Cerebellar cortex (tissue), 1 donor: ENCODE measurements at regions not wholly inside any gene's neighbourhood (a gene's known extent, or its start where the extent isn't known, plus 50 kb on each side); places are given as distances from the start of the nearest gene placed in this dataset.
"Not testable (repeated sequence)": the region's sequence is repeated elsewhere in the genome, so short reads cannot be mapped to it uniquely, and the experiment has no call there.

Source experiments
- DNase-seq: peaks from one replicate; pipeline ENCODE4 v3.0.0-alpha.2; 2015; ENCODE audit warnings: low spot score

DNA sequence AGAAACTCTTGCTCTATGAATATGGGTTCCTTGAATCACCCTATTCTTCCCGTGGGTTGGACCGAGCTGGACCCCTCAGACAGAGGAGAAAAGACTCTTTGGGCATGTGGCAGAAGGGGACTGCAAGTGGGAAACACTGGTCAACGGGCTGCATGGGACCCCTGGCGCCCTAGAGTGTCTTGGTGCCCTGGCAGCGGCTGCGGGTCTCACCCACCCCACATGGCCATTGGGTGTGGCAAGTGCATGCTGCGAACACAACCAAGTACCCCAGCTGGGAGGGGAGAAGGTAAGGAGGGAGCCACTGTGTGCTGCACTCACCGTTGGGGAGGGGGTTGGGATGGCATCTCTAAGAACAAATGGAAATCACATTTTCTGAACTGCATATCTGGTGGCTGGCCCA is 438.8 kb upstream of the EYS start:
- DNase-seq = no peak

DNA sequence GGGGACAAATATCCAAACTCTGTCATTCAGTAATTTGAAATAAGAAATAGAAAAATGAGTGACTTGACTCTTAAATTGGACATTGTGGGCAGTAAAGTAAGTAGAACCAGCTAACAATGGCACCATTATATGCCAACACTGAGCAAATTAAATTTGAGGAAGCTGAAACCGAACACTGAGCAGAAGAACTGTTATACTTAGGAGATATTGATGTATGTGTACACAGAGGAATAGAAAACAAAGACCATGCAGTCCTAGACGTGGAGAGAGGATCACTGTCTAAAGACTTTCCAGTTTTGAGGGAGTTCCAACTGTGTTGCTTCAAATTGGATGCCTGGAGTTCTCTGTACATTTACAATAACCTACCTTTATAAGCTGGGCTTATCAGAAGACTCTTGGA is 427.0 kb upstream of the EYS start:
- no peak for DNase-seq

DNA sequence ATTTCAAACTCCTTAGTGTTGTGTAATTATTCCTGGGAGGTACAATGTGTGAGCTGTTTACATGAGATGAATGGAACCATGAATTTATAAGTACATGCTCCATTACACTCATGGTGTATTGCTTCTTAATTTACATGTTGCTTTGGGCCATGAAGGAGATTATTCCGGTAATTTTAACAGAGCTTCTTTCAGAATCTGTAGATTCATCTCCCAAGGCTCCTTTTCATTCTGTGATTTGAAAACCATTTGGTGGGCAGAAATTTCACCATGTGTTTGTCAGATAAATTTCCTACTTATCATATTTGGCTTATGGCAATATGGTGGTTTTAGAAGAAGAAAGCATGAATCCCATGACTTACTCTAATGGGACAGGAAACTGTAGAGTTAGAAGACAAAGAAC is 421.6 kb upstream of the EYS start:
- no peak for DNase-seq

DNA sequence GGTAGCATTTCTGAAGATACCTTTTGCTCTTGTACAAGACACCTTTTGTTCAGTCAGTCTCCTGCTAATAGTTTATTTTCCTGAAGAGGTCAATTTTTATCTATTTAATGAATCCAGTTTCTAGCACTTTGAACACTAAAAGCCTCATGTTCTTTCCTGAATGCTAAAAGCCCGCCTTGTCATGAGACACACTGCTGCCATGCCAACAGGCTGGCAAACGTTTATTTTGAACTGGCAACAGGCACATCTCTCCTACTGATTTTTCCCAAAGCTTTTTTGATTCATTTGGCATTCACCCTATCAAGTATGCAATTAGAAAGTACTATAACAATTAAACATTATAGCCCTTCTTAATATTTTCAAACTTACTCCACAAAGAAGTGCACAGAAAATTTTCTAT is 421.2 kb upstream of the EYS start:
- peak; percentile 2 for DNase-seq

DNA sequence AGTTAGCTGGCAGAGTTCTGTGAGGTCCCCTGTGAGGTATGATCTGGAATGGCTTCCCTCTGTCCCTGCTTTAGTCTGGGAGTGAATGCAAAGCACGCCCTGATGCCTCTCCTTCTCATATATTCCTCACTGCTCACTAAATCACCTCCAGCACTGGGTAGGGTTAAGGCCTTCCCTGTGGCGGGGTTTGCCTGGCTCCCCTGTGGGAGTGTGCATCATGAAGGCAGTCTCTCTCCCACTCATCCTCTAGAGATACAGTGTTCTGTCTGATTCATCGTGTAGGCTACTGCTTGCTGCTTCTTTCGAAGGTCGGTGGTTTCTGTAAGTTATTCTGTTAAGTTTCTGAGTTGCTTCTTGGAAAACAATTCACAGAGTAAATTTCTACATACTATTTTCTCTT is 420.0 kb upstream of the EYS start:
- no peak for DNase-seq

DNA sequence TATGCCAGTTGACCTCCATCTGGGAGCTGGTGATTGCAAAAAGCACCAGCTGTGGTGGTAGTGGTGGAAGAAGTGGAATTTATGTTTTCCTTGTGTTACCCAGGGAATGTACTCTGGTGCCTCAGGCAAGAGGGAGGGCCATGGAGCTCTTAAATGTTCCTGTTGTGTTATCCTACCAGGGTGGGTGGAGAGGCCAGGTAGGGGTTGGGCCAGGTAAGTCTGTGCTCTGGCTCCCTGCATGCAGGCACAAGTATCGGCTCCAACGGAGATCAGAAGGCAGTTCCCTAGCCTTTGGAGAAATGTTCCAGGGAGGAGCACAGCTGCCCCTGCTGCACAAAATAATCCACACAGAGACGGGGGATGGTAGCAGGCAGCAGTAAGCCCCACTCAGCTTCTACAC is 419.3 kb upstream of the EYS start:
- DNase-seq = no peak

DNA sequence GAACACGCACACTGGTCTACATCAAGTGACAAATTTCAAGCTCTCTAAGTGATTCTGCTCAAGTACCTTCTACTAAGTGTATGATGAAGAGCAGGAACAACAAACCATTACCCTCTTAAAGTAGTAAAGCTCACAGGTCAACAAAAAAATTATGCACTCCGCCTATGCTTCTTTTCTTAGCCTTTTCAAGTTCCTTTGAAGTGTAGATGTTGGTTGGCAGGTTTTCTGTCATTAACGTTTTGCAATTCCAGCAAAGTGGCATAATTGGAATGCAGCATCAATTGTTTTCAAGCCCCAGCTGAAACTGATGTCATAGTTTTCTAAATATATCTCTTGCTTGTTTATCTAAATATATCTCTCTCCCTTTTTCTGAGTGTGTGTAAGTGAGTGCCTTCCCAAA is 396.9 kb upstream of the EYS start:
- no peak for DNase-seq

DNA sequence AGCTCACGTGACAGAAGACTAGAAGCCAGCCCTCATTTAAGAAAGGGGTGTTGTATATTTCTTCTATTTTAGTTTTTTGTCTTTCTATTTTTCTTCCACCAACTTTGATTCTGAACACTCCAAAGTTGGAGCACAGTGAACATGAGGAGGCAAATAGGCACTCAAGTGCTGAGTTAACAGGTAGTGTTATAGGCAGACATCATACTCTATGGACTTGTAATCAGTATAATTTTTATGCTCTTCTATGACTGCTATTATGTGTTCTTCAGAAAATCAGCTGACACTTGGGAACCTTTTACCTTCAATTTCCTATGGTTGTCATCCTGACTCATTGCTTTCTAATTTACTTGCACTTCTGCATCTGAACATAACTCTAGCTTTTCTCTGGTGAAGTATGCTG is 396.3 kb upstream of the EYS start:
- DNase-seq = no peak

DNA sequence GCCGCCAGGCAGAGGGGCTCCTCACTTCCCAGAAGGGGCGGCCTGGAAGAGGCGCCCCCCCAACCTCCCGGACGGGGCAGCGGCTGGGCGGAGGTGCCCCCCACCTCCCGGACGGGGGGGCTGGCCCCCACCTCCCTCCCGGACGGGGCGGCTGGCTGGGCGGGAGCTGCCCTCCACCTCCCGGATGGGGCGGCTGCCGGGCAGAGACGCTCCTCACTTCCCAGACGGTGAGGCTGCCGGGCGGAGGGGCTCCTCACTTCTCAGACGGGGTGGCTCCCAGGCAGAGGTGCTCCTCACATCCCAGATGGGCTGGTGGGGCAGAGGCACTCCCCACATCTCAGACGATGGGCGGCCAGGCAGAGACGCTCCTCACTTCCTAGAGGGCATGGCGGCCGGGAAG is 389.7 kb upstream of the EYS start:
- DNase-seq = no peak

DNA sequence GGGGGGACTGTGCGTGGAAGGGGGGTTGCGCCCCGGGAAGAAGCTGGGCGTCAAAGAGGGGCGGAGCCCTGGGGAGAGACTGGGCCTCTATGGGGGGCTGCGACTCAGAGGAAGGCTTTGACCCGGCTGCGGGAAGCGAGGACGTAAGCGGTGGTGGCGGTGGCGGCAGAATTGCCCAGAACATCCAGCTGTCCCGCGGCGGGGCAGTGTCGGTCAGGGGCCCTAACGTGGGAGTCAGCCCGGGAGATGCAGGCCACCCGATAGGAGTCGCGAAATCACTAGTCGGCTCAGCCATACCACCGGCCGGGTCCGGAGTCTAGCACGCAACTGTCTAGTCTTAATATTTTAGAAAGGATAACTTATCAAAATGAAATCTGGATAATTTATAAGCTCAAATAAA is 387.6 kb upstream of the EYS start:
- no peak for DNase-seq

DNA sequence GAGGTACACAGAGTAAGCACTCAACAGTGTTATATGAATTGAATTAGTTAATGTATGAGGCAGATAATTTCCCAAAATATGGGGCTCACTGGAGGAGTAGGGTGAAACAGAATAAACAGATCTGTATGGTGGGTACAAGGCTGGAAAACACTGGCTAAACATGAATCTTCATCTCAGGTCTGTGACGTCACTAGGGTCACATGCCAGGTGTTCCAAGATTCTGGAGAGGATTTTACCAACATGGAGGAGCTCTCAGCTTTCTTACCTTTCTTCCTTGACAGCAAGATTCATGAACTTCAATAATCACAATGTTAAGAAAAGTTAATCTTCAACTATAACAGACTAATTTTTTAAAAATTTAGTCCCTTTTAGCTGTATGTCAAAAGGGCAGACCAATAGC is 385.3 kb upstream of the EYS start:
- not testable (repeated sequence) for DNase-seq

DNA sequence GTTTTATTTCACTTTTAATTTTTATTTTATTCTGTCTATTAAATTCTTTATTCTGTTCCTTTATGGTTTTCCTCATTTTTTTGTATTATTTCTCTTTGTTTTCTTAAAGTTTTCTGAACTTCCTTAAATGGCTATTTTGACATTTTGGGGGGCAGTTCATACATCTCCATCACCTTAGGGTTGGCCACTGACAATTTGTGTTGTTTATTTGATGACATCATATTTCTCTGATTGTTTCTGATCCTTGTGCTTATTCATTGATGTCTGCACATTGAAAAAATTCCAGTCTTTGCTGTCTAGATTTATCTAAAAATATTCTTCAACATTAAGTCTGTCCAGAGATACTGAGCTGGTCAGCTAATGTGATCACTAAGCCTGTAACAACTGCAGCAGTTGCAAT is 379.5 kb upstream of the EYS start:
- no peak for DNase-seq

DNA sequence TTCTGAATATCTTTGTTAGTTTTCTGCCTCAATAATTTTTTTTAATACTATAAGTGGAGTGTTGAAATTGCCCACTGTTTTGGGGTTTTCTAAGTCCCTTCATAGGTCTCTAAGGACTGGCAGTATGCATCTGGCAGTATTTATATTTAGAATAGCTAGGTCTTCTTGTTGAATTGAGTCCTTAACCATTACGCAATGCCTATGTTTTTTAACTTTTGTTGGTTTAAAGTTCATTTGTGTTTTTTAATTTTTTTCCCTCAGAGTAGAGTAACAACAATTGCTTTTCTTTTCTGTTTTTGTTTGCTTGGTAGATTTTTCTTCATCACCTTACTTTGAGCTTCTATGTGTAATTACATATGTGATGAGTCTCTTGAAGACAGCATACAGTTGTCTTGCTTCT is 375.9 kb upstream of the EYS start:
- no peak for DNase-seq

DNA sequence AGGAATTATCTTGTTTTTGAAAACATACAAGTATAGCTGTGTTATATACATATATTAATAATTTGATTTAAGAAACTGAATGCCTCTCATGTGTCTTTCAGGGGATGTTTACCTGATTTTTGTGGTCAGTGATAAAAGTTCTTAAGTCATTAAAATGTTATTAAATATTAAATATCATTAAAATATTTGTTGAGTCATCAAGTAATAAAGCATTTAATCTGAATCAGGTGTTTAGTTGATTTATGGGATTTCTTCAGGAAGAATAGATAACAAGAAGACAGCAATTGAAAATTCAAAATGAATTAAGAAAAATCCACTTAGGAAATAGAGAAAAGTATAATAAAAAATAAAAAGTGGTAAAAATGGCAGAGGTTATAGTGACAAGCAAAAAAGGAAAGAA is 361.9 kb upstream of the EYS start:
- DNase-seq = no peak

DNA sequence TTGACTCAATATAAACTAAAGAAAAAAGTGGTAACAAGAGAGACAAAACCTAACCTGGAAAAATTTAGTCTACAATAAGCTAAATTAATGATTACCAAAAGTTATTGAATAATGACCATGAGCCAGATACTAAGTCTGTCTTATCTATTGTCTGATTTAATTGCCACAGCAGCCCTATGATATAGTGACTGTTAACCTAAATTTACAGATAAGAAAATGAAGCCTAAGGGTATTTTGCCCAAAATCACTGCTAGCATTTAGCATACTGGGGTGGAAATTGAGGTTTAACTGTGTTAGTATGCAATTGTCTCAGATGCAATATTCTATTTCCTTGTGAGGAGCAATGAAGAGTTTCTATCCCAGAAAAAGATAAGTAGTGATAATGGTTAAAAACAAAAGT is 361.0 kb upstream of the EYS start:
- no peak for DNase-seq

DNA sequence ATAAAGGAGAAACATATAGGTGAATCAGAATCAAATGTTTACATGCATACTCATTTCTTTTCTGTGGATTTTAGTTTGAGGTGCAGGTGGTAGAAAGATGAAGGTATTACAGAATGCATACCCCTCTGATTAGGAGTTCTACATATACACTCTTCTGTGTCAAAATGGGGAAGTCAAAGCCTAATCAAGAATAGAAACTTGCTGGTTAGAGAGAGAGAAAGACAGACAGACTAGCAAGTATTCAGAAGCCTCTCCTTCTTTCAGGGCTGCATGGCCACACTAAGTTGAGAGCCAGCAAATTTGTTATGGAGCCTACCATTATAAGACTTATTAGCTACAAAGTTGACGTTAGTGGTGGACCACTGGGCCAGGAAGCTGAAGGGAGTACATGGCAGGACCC is 358.3 kb upstream of the EYS start:
- DNase-seq = no peak

DNA sequence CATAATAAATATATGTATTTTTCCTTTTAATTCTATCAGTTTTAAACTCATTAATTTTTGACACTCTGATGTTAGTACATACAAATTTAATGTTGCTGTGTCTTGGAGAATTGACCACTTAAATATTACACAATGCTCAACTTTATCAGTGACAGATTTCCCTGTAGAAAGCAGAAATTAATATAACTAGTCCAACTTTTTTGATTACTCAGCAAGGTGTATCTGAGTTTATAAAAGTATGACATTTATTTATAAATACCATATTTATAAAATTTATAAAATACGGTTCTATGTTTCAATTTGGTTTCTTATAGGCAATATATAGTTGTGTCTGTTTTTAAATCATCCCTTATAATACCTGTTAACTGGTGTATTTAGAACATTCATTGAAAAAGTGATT is 350.0 kb upstream of the EYS start:
- DNase-seq = no peak

DNA sequence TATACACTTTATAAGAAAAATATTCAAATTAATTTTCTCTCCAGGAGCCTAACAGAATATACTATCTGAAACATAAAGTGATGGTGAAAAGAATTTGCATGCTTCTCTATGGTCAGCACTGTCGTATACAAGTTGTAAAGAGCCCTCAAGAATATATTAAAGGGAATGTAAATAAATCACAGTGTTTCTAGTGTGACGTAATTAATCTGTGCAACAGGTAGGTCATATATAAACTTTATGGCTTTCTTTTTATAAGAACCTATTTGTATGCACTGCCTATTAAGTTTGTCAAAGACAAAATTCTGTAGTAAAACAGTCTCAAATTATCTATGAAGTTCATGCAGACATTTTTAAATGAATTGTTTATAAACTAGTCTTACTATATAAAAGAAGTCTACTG is 347.9 kb upstream of the EYS start:
- DNase-seq = no peak

DNA sequence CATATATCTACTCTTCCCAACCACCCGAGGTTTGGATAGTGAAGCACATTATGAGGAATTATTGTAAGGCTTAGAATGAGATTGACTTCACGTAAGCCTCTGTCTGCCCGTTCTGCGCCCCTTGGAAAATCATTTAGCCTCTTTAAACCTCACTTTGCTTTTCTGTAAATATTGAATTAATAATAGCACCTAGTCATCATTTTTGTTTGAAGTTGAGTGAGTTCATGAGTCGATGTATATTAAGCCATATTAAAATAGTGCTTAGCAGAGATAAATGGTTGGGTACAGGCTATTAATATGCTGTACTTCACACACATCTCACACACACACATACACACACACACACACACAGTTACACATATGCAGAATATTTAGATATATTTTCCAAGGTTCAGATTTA is 344.8 kb upstream of the EYS start:
- DNase-seq = no peak

DNA sequence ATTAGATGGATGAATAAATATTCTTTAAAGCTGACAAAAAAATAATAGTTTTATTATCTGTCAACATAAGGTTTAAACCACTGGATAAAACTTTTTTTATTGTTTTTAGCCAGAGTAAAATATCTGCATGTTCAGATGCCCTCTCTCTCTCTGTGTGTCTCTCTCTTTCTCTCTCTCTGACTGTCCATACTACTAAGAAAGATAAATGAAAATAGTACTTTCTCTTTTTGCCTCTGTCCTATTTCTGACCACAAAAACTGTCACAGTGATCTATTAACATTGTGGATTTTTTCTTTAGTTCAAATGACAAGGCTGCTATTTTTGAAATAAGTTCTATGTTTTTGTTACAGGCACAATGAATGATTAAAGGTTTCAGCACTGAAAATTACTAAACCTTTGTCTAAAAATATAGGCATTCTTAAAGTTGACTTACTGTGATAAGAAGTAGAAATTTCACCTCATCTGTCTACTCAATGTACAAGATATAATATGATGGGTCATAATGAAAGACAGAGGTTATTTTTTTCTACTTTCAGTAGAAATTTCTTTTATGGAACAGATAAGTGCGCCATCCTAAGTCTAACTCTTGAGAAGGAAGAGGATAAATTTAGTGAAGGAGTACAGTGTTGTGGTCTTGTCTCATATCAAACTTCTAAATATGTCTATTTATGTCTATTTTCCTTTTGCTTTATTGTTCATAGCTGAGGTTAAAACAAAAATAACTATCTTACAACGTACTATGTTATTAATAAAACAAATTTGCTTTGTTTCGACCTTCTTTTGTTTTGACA is 341.9 kb upstream of the EYS start:
- DNase-seq = no peak

DNA sequence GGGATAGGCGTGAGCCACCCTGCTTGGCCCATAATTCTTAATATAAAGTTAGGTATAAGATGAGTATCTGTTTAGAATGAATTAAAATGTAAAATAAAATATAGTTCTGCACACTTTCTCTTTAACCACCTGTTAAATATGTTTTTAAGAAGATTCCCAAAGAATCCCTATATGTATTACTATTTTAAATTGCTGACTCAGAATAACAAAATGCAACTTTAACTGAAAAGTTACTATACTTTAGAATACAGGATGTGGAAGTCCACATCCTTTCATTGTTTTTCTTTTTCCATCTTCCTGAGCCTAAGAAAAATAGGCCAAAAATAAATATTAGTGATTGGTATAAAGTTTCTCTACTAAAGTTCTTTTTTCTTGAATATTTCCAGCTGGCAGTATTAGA is 325.6 kb upstream of the EYS start:
- no peak for DNase-seq

DNA sequence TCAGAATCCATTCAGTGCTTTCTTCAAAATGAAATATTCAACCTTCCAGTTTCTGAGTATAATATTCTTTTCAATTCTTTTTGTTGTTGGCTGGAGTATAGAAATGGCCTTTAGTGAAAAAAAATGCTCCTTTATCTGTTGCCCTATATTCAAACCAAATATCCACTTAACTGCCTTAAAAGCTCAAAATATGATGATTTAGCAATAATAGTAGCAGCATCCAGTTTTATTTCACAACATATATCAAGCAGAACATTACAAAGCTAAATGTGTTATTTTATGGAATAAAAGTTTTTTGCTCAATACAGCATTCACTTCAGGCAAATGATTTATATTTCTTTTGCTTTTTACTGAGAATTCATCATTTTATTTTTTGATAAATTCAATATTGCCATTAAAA is 322.4 kb upstream of the EYS start:
- DNase-seq = no peak

DNA sequence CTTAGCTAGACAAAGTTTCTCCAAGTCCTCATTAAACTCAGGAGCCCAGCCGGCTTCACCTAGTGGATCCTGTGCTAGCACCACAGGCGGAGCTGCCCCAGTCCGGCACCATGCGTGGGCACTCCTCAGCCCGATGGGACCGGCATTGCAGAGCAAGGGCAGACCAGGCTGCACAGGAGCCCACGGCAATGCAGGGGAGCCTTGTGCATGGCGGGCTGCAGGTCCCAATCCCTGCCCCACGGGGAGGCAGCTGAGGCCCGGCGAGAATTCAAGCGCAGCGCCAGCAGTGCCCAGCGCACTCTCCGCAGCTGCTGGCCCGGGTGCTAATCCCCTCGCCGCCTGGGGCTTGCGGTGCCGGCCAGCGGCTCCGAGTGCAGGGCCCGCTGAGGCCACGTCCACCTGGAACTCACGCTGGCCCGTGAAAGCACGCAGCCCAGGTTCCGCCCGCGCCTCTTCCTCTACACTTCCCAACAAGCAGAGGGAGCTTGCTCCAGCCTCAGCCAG is 292.3 kb upstream of the EYS start:
- no peak for DNase-seq

DNA sequence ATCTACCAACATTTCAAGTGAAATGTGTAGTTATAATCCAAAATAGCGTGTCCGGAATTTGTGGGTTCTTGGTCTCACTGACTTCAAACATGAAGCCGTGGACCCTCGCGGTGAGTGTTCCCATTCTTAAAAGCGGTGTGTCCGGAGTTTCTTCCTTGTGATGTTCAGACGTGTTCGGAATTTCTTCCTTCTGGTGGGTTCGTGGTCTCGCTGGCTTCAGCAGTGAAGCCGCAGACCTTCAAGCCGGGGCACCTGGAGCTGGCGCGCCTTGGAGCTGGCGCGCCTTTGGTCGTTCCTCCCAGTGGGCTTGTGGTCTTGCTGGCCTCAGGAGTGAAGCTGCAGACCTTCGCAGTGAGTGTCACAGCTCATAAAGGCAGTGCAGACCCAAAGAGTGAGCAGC is 291.5 kb upstream of the EYS start:
- no peak for DNase-seq

DNA sequence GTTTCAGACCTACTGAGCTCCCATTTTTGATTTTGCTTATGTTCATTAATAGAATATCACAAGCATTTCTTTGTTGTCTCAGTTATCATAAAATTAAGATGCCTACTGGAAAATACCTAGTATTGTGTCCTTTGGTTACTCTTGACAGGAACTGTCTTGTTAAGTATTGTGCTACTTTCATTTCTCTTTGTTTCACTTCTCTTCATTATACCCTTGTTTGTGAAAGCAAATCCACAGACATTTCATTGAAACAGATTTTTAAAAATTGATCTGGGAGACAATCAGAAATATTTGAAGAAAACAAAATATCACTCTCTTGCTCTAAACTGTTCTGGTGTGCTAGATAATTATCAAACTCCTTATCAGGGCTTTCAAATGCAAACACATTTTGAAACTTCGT is 290.5 kb upstream of the EYS start:
- DNase-seq = no peak
